Caco-2 (cell line): ENCODE measurements at regions not wholly inside any gene's neighbourhood (a gene's known extent, or its start where the extent isn't known, plus 50 kb on each side); places are given as distances from the start of the nearest gene placed in this dataset.

Source experiments
- BruUV-seq: library from RNA; stranded (reverse); fragments of 400-500 nt; replicated peaks from 2 replicates; lab custom pipeline; 2021; lab: Mats Ljungman, UMichigan
- CTCF ChIA-PET: fragments of 300-600 bp; sonication (Branson Sonifier 250); formaldehyde crosslinking; loops from one replicate; lab custom pipeline; 2022; ENCODE audit warnings: antibody characterized with exemption; lab: Charles Lee
- POLR2A ChIA-PET: fragments of 300-600 bp; sonication (Branson Sonifier 250); formaldehyde crosslinking; loops from one replicate; lab custom pipeline; 2022; ENCODE audit warnings: antibody characterized with exemption; lab: Charles Lee
- DNase-seq, 2 experiments: peaks; one replicate each; pipeline versions ENCODE4 v3.0.0 to v3.0.0-alpha.2; 2020 to 2022
- H3K27me3 ChIP-seq: replicated peaks from 2 replicates; pipeline ENCODE4 v1.6.0; 2011; ENCODE audit warnings: low read length; ENCODE audit not compliant: control insufficient read depth, insufficient read depth
- H3K36me3 ChIP-seq: 2 replicates; pipeline ENCODE4 v1.5.1; 2011; ENCODE audit warnings: low read length; ENCODE audit not compliant: control insufficient read depth, insufficient read depth
- H3K4me1 ChIP-seq: fragments of 250-450 bp; sonication (Bioruptor Pico); 2 replicates; pipeline ENCODE4 v1.5.1; 2020; ENCODE audit warnings: mild to moderate bottlenecking
- H3K4me3 ChIP-seq: 2 replicates; pipeline ENCODE4 v1.5.1; 2011; ENCODE audit warnings: low read depth, mild to moderate bottlenecking, control low read depth, low read length
- H3K9me3 ChIP-seq: fragments of 250-450 bp; sonication (Bioruptor Pico); 2 replicates; pipeline ENCODE4 v1.5.1; 2020; ENCODE audit warnings: mild to moderate bottlenecking, moderate library complexity
- H3K27ac Mint-ChIP-seq: one replicate; pipeline ENCODE4 v1.8.0; 2022; ENCODE audit warnings: mixed read lengths; ENCODE audit not compliant: unreplicated experiment
- H3K27me3 Mint-ChIP-seq: one replicate; pipeline ENCODE4 v1.8.0; 2022; ENCODE audit warnings: mixed read lengths; ENCODE audit not compliant: insufficient read depth, unreplicated experiment
- H3K36me3 Mint-ChIP-seq: one replicate; pipeline ENCODE4 v1.8.0; 2022; ENCODE audit warnings: mild to moderate bottlenecking, mixed read lengths; ENCODE audit not compliant: insufficient read depth, unreplicated experiment
- H3K4me1 Mint-ChIP-seq: one replicate; pipeline ENCODE4 v1.8.0; 2022; ENCODE audit warnings: low read depth, mixed read lengths; ENCODE audit not compliant: unreplicated experiment
- H3K4me3 Mint-ChIP-seq: one replicate; pipeline ENCODE4 v1.8.0; 2022; ENCODE audit warnings: mild to moderate bottlenecking, moderate library complexity, mixed read lengths; ENCODE audit not compliant: unreplicated experiment
- H3K9me3 Mint-ChIP-seq: one replicate; pipeline ENCODE4 v1.8.0; 2022; ENCODE audit warnings: mixed read lengths; ENCODE audit not compliant: unreplicated experiment
- intact Hi-C: fragments of 100-400 bp; cut with micrococcal nuclease; formaldehyde crosslinking; loops from one replicate; pipeline ENCODE4 v1.10.0; 2022; ENCODE audit not compliant: unreplicated experiment
- TF ChIP-seq, protein P1 (sequence below), 2 experiments: fragments of 200-600 bp in 1 of 2; IDR thresholded peaks; 1 replicate in 1 of 2; 2 replicates in 1 of 2; pipeline versions ENCODE4 v1.5.1 to v1.8.0; 2011 to 2022; ENCODE audit warnings: antibody characterized with exemption in 1 of 2, control low read depth in 1 of 2, inconsistent platforms in 1 of 2, low read depth in 1 of 2, low read length in 1 of 2, mild to moderate bottlenecking in 1 of 2, moderate library complexity in 1 of 2; ENCODE audit not compliant: insufficient read depth in 1 of 2, severe bottlenecking in 1 of 2, unreplicated experiment in 1 of 2

GRCh38 chr12:125412506-125412905 lies 347.3 kb downstream of the AACS start:
- CTCF ChIA-PET: no interaction called here
- peaks cover 10% of the 10 kb centered on the region for H3K27me3 Mint-ChIP-seq
- H3K27me3 ChIP-seq: no peaks in the 10 kb centered on the region; the same call in 1 of the 2 replicates
- H3K4me3 Mint-ChIP-seq: no peak overlapping the region
- intact Hi-C loops: no loop called here
- POLR2A ChIA-PET: no interaction called here
- DNase-seq: no peak
- no peaks in the 10 kb centered on the region for H3K9me3 ChIP-seq
- no peaks in the 10 kb centered on the region for H3K4me1 Mint-ChIP-seq
- H3K27ac Mint-ChIP-seq: no peak overlapping the region
- H3K4me1 ChIP-seq: no peaks in the 10 kb centered on the region
- no TSS peak for BruUV-seq
- no peaks in the 10 kb centered on the region for H3K36me3 Mint-ChIP-seq
- no peaks in the 10 kb centered on the region for H3K36me3 ChIP-seq
- H3K4me3 ChIP-seq: no peak overlapping the region
- no peaks in the 10 kb centered on the region for H3K9me3 Mint-ChIP-seq
- TF ChIP-seq, protein P1, sequence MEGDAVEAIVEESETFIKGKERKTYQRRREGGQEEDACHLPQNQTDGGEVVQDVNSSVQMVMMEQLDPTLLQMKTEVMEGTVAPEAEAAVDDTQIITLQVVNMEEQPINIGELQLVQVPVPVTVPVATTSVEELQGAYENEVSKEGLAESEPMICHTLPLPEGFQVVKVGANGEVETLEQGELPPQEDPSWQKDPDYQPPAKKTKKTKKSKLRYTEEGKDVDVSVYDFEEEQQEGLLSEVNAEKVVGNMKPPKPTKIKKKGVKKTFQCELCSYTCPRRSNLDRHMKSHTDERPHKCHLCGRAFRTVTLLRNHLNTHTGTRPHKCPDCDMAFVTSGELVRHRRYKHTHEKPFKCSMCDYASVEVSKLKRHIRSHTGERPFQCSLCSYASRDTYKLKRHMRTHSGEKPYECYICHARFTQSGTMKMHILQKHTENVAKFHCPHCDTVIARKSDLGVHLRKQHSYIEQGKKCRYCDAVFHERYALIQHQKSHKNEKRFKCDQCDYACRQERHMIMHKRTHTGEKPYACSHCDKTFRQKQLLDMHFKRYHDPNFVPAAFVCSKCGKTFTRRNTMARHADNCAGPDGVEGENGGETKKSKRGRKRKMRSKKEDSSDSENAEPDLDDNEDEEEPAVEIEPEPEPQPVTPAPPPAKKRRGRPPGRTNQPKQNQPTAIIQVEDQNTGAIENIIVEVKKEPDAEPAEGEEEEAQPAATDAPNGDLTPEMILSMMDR (IDR thresholded peaks at IDR 0.05; ENCODE audit: insufficient read depth in 1 of 2, low read depth in 1 of 2, low read length in 1 of 2, severe bottlenecking in 1 of 2, unreplicated experiment in 1 of 2): no peak

DNA sequence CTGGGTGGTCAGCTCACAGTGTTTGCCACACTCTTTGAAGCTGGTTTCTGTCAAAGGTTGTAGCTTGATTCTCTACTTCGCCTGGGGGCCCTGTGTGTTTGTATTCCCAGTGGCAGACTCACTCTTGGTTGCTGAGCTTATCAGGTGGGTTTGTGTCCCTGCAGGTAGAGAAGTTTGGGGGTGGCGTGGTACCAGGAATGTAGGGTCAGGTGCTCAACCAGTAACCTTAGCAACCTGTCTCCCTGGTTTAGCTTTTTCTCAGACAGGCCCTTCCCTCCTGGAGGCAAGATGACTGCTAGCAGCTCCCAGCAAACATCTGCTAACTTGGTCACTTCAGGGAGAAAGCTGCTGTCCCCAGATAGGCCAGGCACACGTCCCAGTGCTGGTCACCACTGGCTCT lies 352.2 kb downstream of the AACS start:
- no TSS peak for BruUV-seq
- Mint-ChIP-seq H3K4me1 (no peaks in the 10 kb centered on the region), H3K9me3 (peaks cover 10% of the 10 kb centered on the region), H3K4me3 (no peak overlapping the region), H3K27ac (no peak overlapping the region), H3K36me3 (no peaks in the 10 kb centered on the region), H3K27me3 (peaks cover 13% of the 10 kb centered on the region)
- Histone ChIP-seq H3K27me3 (no peaks in the 10 kb centered on the region; the same call in 1 of the 2 replicates), H3K4me1 (no peaks in the 10 kb centered on the region), H3K4me3 (no peak overlapping the region), H3K36me3 (no peaks in the 10 kb centered on the region), H3K9me3 (no peaks in the 10 kb centered on the region)
- no peak for DNase-seq
- ChIA-PET CTCF (no interaction called here), POLR2A (no interaction called here)
- TF ChIP-seq, protein P1 (IDR thresholded peaks at IDR 0.05; ENCODE audit: insufficient read depth in 1 of 2, low read depth in 1 of 2, low read length in 1 of 2, severe bottlenecking in 1 of 2, unreplicated experiment in 1 of 2): no peak
- intact Hi-C loops: no loop called here

GRCh38 chr12:125418902-125419564 lies 353.8 kb downstream of the AACS start:
- no peaks in the 10 kb centered on the region for H3K4me1 ChIP-seq
- no peak for DNase-seq
- no peaks in the 10 kb centered on the region for H3K36me3 Mint-ChIP-seq
- peaks cover 10% of the 10 kb centered on the region for H3K9me3 Mint-ChIP-seq
- H3K27ac Mint-ChIP-seq: no peak overlapping the region
- H3K4me1 Mint-ChIP-seq: no peaks in the 10 kb centered on the region
- H3K4me3 Mint-ChIP-seq: no peak overlapping the region
- peaks cover 14% of the 10 kb centered on the region for H3K27me3 Mint-ChIP-seq
- ChIA-PET POLR2A (no interaction called here), CTCF (interaction anchor here (0.6 kb wide), 1 partner anchor 78 kb away, joined by 3 read pairs; no protein-coding TSS in a partner anchor)
- no TSS peak for BruUV-seq
- no peaks in the 10 kb centered on the region for H3K9me3 ChIP-seq
- no peaks in the 10 kb centered on the region; the same call in 1 of the 2 replicates for H3K27me3 ChIP-seq
- no peaks in the 10 kb centered on the region for H3K36me3 ChIP-seq
- H3K4me3 ChIP-seq: no peak overlapping the region
- intact Hi-C loops: no loop called here
- TF ChIP-seq, protein P1 (IDR thresholded peaks at IDR 0.05; ENCODE audit: insufficient read depth in 1 of 2, low read depth in 1 of 2, low read length in 1 of 2, severe bottlenecking in 1 of 2, unreplicated experiment in 1 of 2): no peak
